Mammary epithelial cell (primary cell): ENCODE measurements at regions not wholly inside any gene's neighbourhood (a gene's known extent, or its start where the extent isn't known, plus 50 kb on each side); places are given as distances from the start of the nearest gene placed in this dataset.

Experiments used
- CTCF ChIP-seq, 2 donors: IDR thresholded peaks in 1 of 2; conservative IDR thresholded peaks in 1 of 2; 2 replicates each; pipeline ENCODE4 v1.5.1; 2011 to 2012; ENCODE audit warnings: inconsistent platforms in 2 of 2, low read length in 2 of 2, mild to moderate bottlenecking in 2 of 2, control low read depth in 1 of 2, low read depth in 1 of 2; ENCODE audit not compliant: insufficient read depth in 1 of 2; ENCODE audit errors: extremely low read depth in 1 of 2
- EZH2 ChIP-seq: IDR thresholded peaks from 2 replicates; pipeline ENCODE4 v1.6.1; 2012; ENCODE audit warnings: low read length, inconsistent platforms, borderline replicate concordance

- TF ChIP-seq CTCF (conservative IDR thresholded peaks at IDR 0.05 in 1 of 2, IDR thresholded peaks at IDR 0.05 in 1 of 2; ENCODE audit: extremely low read depth in 1 of 2, insufficient read depth in 1 of 2, low read depth in 1 of 2, low read length in 2 of 2) = no peak
- no peak for TF ChIP-seq EZH2
These were observed 112.8 kb downstream of the MAGEB5 start for GRCh38 chrX:26328608-26329319.
